SK-N-SH (cell line): ENCODE measurements at regions not wholly inside any gene's neighbourhood (a gene's known extent, or its start where the extent isn't known, plus 50 kb on each side); places are given as distances from the start of the nearest gene placed in this dataset.

Source experiments
- CTCF ChIA-PET: fragments of 300-600, 350-600 bp; formaldehyde crosslinking; extraction: SDS; loops from one replicate; lab custom pipeline; 2021; lab: Yijun Ruan, JAX
- POLR2A ChIA-PET: fragments of 350-600 bp; sonication (Branson Sonifier 250); formaldehyde crosslinking; extraction: SDS; loops from one replicate; lab custom pipeline; 2020; ENCODE audit warnings: antibody characterized with exemption, inconsistent platforms; lab: Yijun Ruan, JAX
- DNase-seq: peaks from one replicate; pipeline ENCODE4 v3.0.0; 2012
- H2AFZ ChIP-seq: fragments of 200-600 bp; sonication (generic); 2 replicates; pipeline ENCODE4 v1.8.1; 2016; ENCODE audit warnings: antibody characterized with exemption, mild to moderate bottlenecking, low read depth
- H3F3A ChIP-seq: fragments of 200-600 bp; sonication (generic); replicated peaks from 2 replicates; pipeline ENCODE3; 2016; ENCODE audit warnings: antibody characterized with exemption, mild to moderate bottlenecking; ENCODE audit not compliant: insufficient read depth
- H3K27ac ChIP-seq, 2 experiments: fragments of 200-500 bp in 1 of 2; fragments of 200-600 bp in 1 of 2; sonication (Bioruptor generic) in 1 of 2; sonication (generic), shearing (Covaris generic) in 1 of 2; 2 replicates each; pipeline versions ENCODE4 v1.5.1 to v1.6.1; 2014 to 2016; ENCODE audit warnings: low read depth in 2 of 2, inconsistent platforms in 1 of 2, low read length in 1 of 2, mild to moderate bottlenecking in 1 of 2, mixed read lengths in 1 of 2
- H3K27me3 ChIP-seq: fragments of 200-600 bp; sonication (generic), shearing (Covaris generic); 2 replicates; pipeline ENCODE4 v1.6.1; 2016; ENCODE audit warnings: mixed run types; ENCODE audit not compliant: insufficient read depth
- H3K36me3 ChIP-seq, 2 experiments: fragments of 200-500 bp in 1 of 2; fragments of 200-600 bp in 1 of 2; sonication (Bioruptor generic) in 1 of 2; sonication (generic) in 1 of 2; replicated peaks in 1 of 2; 2 replicates each; pipeline versions ENCODE3 to v1.5.1; 2014 to 2016; ENCODE audit warnings: low read length in 1 of 2, mild to moderate bottlenecking in 1 of 2; ENCODE audit not compliant: insufficient read depth in 2 of 2, control insufficient read depth in 1 of 2
- H3K4me1 ChIP-seq, 2 experiments: fragments of 200-500 bp in 1 of 2; fragments of 200-600 bp in 1 of 2; sonication (Bioruptor generic) in 1 of 2; sonication (generic), shearing (Covaris generic) in 1 of 2; 2 replicates each; pipeline versions ENCODE4 v1.5.1 to v1.6.1; 2014 to 2016; ENCODE audit warnings: low read depth in 1 of 2, low read length in 1 of 2, mixed run types in 1 of 2; ENCODE audit not compliant: insufficient read depth in 2 of 2, control insufficient read depth in 1 of 2
- H3K4me2 ChIP-seq: fragments of 200-600 bp; sonication (generic), shearing (Covaris generic); 2 replicates; pipeline ENCODE4 v1.6.1; 2017; ENCODE audit warnings: mixed run types
- H3K4me3 ChIP-seq, 2 experiments: fragments of 200-500 bp in 1 of 2; fragments of 200-600 bp in 1 of 2; sonication (Bioruptor generic) in 1 of 2; sonication (generic), shearing (Covaris generic) in 1 of 2; 2 replicates each; pipeline versions ENCODE4 v1.5.1 to v1.8.1; 2014 to 2016; ENCODE audit warnings: low read depth in 2 of 2, inconsistent platforms in 1 of 2, low read length in 1 of 2, mild to moderate bottlenecking in 1 of 2, mixed read lengths in 1 of 2, moderate library complexity in 1 of 2
- H3K79me2 ChIP-seq: fragments of 200-600 bp; sonication (generic); 2 replicates; pipeline ENCODE4 v1.8.1; 2017; ENCODE audit warnings: mild to moderate bottlenecking; ENCODE audit not compliant: insufficient read depth
- H3K9ac ChIP-seq: fragments of 200-600 bp; sonication (generic); 2 replicates; pipeline ENCODE4 v1.6.1; 2017; ENCODE audit warnings: mixed run types
- H3K9me2 ChIP-seq: fragments of 200-600 bp; sonication (generic); 2 replicates; pipeline ENCODE4 v1.6.1; 2017; ENCODE audit warnings: mixed run types
- H3K9me3 ChIP-seq: fragments of 200-600 bp; sonication (generic); 2 replicates; pipeline ENCODE4 v1.6.1; 2017; ENCODE audit warnings: mixed run types, mild to moderate bottlenecking, moderate library complexity
- H4K20me1 ChIP-seq: fragments of 200-600 bp; sonication (generic); 2 replicates; pipeline ENCODE4 v1.6.1; 2017; ENCODE audit warnings: mild to moderate bottlenecking, mixed run types; ENCODE audit not compliant: insufficient read depth
- CHD2 ChIP-seq: fragments of 150-350 bp; IDR thresholded peaks from 2 replicates; pipeline ENCODE4 v1.6.1; 2018; ENCODE audit warnings: low read length; ENCODE audit not compliant: partially characterized antibody
- CTCF ChIP-seq: fragments of 200-600 bp; sonication (generic); IDR thresholded peaks from 2 replicates; pipeline ENCODE4 v1.6.1; 2017; ENCODE audit warnings: antibody characterized with exemption, mild to moderate bottlenecking, moderate library complexity
- ELF1 ChIP-seq: IDR thresholded peaks from 2 replicates; pipeline ENCODE4 v1.4.0; 2012
- FOSL2 ChIP-seq: IDR thresholded peaks from 2 replicates; pipeline ENCODE4 v1.4.0; 2012; ENCODE audit warnings: low read depth, mild to moderate bottlenecking, moderate library complexity, borderline replicate concordance
- FOXJ3 ChIP-seq: sonication (generic); formaldehyde crosslinking; IDR thresholded peaks from 2 replicates; pipeline ENCODE4 v1.5.1; 2020; ENCODE audit warnings: mild to moderate bottlenecking, missing genetic modification reagents
- FOXM1 ChIP-seq: IDR thresholded peaks from 2 replicates; pipeline ENCODE4 v1.4.0; 2012; ENCODE audit warnings: low read depth, mild to moderate bottlenecking
- IRF3 ChIP-seq: fragments of 150-350 bp; IDR thresholded peaks from 2 replicates; pipeline ENCODE4 v1.6.1; 2016; ENCODE audit warnings: mild to moderate bottlenecking, low read depth, low read length
- JUND ChIP-seq: IDR thresholded peaks from 2 replicates; pipeline ENCODE4 v1.4.0; 2012
- MXI1 ChIP-seq: IDR thresholded peaks from 2 replicates; pipeline ENCODE4 v1.6.1; 2012; ENCODE audit warnings: mild to moderate bottlenecking, low read depth, low read length, improper control_type of control experiment
- NRF1 ChIP-seq: IDR thresholded peaks from 2 replicates; pipeline ENCODE4 v1.6.1; 2012; ENCODE audit warnings: low read depth, mild to moderate bottlenecking, low read length
- POLR2AphosphoS5 ChIP-seq: IDR thresholded peaks from 2 replicates; pipeline ENCODE4 v1.6.1; 2012; ENCODE audit warnings: low read depth, low read length
- REST ChIP-seq: IDR thresholded peaks from 2 replicates; pipeline ENCODE4 v1.6.1; 2012; ENCODE audit warnings: mild to moderate bottlenecking, low read depth, low read length, moderate library complexity
- RFX5 ChIP-seq: IDR thresholded peaks from 2 replicates; pipeline ENCODE4 v1.6.1; 2012; ENCODE audit warnings: mild to moderate bottlenecking, improper control_type of control experiment, low read length
- SIN3A ChIP-seq: IDR thresholded peaks from 2 replicates; pipeline ENCODE4 v1.6.1; 2012; ENCODE audit warnings: low read depth, mild to moderate bottlenecking, low read length, moderate library complexity, borderline replicate concordance
- SMC3 ChIP-seq: IDR thresholded peaks from 2 replicates; pipeline ENCODE4 v1.6.1; 2012; ENCODE audit warnings: low read depth, low read length, improper control_type of control experiment
- TAF1 ChIP-seq: IDR thresholded peaks from 2 replicates; pipeline ENCODE4 v1.6.1; 2012; ENCODE audit warnings: low read depth, mild to moderate bottlenecking, low read length, moderate library complexity, borderline replicate concordance
- TCF12 ChIP-seq: IDR thresholded peaks from 2 replicates; pipeline ENCODE4 v1.4.0; 2012
- YY1 ChIP-seq: IDR thresholded peaks from 2 replicates; pipeline ENCODE4 v1.4.0; 2012; ENCODE audit warnings: low read depth, mild to moderate bottlenecking
- WGBS: methylation state at CpG from one replicate; pipeline ENCODE4 v1.1.6; 2017; ENCODE audit warnings: low lambda C conversion rate; 5-methylcytosine and 5-hydroxymethylcytosine counted together

- no peak for TF ChIP-seq RFX5
- TF ChIP-seq JUND: no peak
- TF ChIP-seq CTCF: no peak
- TF ChIP-seq FOSL2: no peak
- no peak for TF ChIP-seq FOXJ3
- no peak for TF ChIP-seq TAF1
- no peak for TF ChIP-seq MXI1
- no peak for TF ChIP-seq FOXM1
- no peak for TF ChIP-seq CHD2
- no peak for TF ChIP-seq POLR2AphosphoS5
- TF ChIP-seq TCF12: no peak
- no peak for TF ChIP-seq SIN3A
- TF ChIP-seq SMC3: no peak
- TF ChIP-seq NRF1: no peak
- TF ChIP-seq REST: no peak
- no peak for TF ChIP-seq YY1
- TF ChIP-seq IRF3: no peak
- TF ChIP-seq ELF1: no peak
- Histone ChIP-seq H3K27me3 (no peaks in the 10 kb centered on the region), H3K4me2 (no peak overlapping the region), H3K9ac (no peak overlapping the region), H3K4me1 (no peaks in the 10 kb centered on the region; a peak in 1 of 4 replicates), H3K9me3 (0 out of 2 replicates have a peak, but pooled peaks cover 5% of the 10 kb centered on the region), H3K4me3 (no peak overlapping the region), H3K9me2 (no peaks in the 10 kb centered on the region), H3K36me3 (no peaks in the 10 kb centered on the region), H2AFZ (no peak overlapping the region), H3K27ac (no peak overlapping the region), H4K20me1 (no peaks in the 10 kb centered on the region), H3K79me2 (no peaks in the 10 kb centered on the region), H3F3A (peaks cover 10% of the 10 kb centered on the region)
- no peak for DNase-seq
- 73% methylated on average over 1 of the region's 1 CpG for WGBS
- POLR2A ChIA-PET: no interaction called here
- CTCF ChIA-PET: interaction anchor here (1.0 kb wide), 1 partner anchor 22 kb away, joined by 3 read pairs; no protein-coding TSS in a partner anchor
These were observed 420.4 kb downstream of the PLA2G4A start for GRCh38 chr1:187249196-187249595.
